K562 (cell line): ENCODE measurements at regions not wholly inside any gene's neighbourhood (a gene's known extent, or its start where the extent isn't known, plus 50 kb on each side); places are given as distances from the start of the nearest gene placed in this dataset.

Source experiments
- ATAC-seq: fragments of 200-7000 bp; cut with Tn5 transposase; 3 replicates; pipeline ENCODE4 v1.9.1; 2020; ENCODE audit warnings: moderate library complexity
- BruUV-seq: library from RNA; stranded (reverse); fragments of 400-500 nt; replicated peaks from 2 replicates; lab custom pipeline; 2021; lab: Mats Ljungman, UMichigan
- CTCF ChIA-PET: fragments of 300-600 bp; formaldehyde crosslinking; extraction: SDS; loops from one replicate; lab custom pipeline; 2021; ENCODE audit warnings: low intra/inter-chr PET ratio; lab: Yijun Ruan, JAX
- POLR2A ChIA-PET: fragments of 300-600, 350-650 bp; sonication (Branson Sonifier 250); formaldehyde crosslinking; extraction: SDS; loops from one replicate; lab custom pipeline; 2021; ENCODE audit warnings: antibody characterized with exemption, inconsistent platforms; lab: Yijun Ruan, JAX
- DNase-seq, 4 experiments: peaks; one replicate each; pipeline versions ENCODE4 v3.0.0 to v3.0.0-alpha.2; 2011 to 2018; ENCODE audit warnings: low spot score in 3 of 4, mixed read lengths in 3 of 4; ENCODE audit errors: extremely low read depth in 1 of 4
- FAIRE-seq: peaks from 2 replicates; lab custom pipeline; 2011; peaks lifted over from hg19 to GRCh38; lab: Jason Lieb, UNC
- H2AFZ ChIP-seq: 2 replicates; pipeline ENCODE4 v1.6.0; 2011; ENCODE audit warnings: low read depth, low read length, control low read depth, inconsistent platforms
- H3K27ac ChIP-seq: fragments of 200-600 bp; 3 replicates; pipeline ENCODE4 v1.8.0; 2011; ENCODE audit warnings: low read depth, mild to moderate bottlenecking, control low read depth, inconsistent platforms, low read length, moderate library complexity, mixed read lengths; ENCODE audit errors: extremely low read depth
- H3K27me3 ChIP-seq, 2 experiments: fragments of 300-600 bp in 1 of 2; 2 replicates in 1 of 2; 3 replicates in 1 of 2; pipeline versions ENCODE4 v1.6.0 to v1.8.0; 2011; ENCODE audit warnings: inconsistent platforms in 2 of 2, low read length in 2 of 2, mild to moderate bottlenecking in 1 of 2, mixed read lengths in 1 of 2, moderate library complexity in 1 of 2; ENCODE audit not compliant: control insufficient read depth in 2 of 2, insufficient read depth in 2 of 2
- H3K36me3 ChIP-seq: fragments of 300-600 bp; 3 replicates; pipeline ENCODE4 v1.8.0; 2011; ENCODE audit warnings: mild to moderate bottlenecking, low read length, inconsistent platforms; ENCODE audit not compliant: control insufficient read depth, insufficient read depth
- H3K4me1 ChIP-seq, 2 experiments: fragments of 200-600 bp in 1 of 2; replicated peaks in 1 of 2; 2 replicates in 1 of 2; 3 replicates in 1 of 2; pipeline versions ENCODE4 v1.5.1 to v1.8.0; 2011; ENCODE audit warnings: inconsistent platforms in 2 of 2, low read length in 2 of 2, mild to moderate bottlenecking in 1 of 2, mixed read lengths in 1 of 2, moderate library complexity in 1 of 2; ENCODE audit not compliant: control insufficient read depth in 2 of 2, insufficient read depth in 2 of 2
- H3K4me2 ChIP-seq: 2 replicates; pipeline ENCODE4 v1.6.1; 2011; ENCODE audit warnings: low read length, control low read depth, inconsistent platforms, mixed read lengths; ENCODE audit not compliant: insufficient read depth
- H3K4me3 ChIP-seq: fragments of 200-600 bp; sonication (generic), shearing (Covaris generic); 2 replicates; pipeline ENCODE4 v1.5.1; 2016; ENCODE audit warnings: control low read depth, inconsistent platforms
- H3K79me2 ChIP-seq: fragments of 200-600 bp; 3 replicates; pipeline ENCODE4 v1.8.0; 2011; ENCODE audit warnings: low read length, inconsistent platforms; ENCODE audit not compliant: control insufficient read depth, insufficient read depth
- H3K9ac ChIP-seq, 2 experiments: 2 replicates each; pipeline versions ENCODE4 v1.6.0 to v1.6.1; 2011; ENCODE audit warnings: low read depth in 2 of 2, low read length in 2 of 2, control low read depth in 1 of 2, inconsistent platforms in 1 of 2, mild to moderate bottlenecking in 1 of 2, mixed read lengths in 1 of 2; ENCODE audit not compliant: insufficient read depth in 1 of 2
- H3K9me1 ChIP-seq: one replicate; pipeline ENCODE4 v1.6.0; 2011; ENCODE audit warnings: inconsistent platforms, mild to moderate bottlenecking, low read length, moderate library complexity; ENCODE audit not compliant: control insufficient read depth, insufficient read depth
- H3K9me3 ChIP-seq: replicated peaks from 2 replicates; pipeline ENCODE4 v1.5.1; 2011; ENCODE audit warnings: low read depth, low read length, inconsistent platforms; ENCODE audit not compliant: control insufficient read depth, insufficient read depth
- H4K20me1 ChIP-seq: replicated peaks from 2 replicates; pipeline ENCODE4 v1.6.1; 2011; ENCODE audit warnings: low read length, inconsistent platforms, mixed read lengths; ENCODE audit not compliant: control insufficient read depth, insufficient read depth
- JUN ChIP-seq, 2 experiments: sonication (generic) in 1 of 2; formaldehyde crosslinking in 1 of 2; IDR thresholded peaks; 2 replicates each; pipeline versions ENCODE4 v1.6.1 to v1.8.0; 2012 to 2022; ENCODE audit warnings: borderline replicate concordance in 2 of 2, mild to moderate bottlenecking in 2 of 2, improper control_type of control experiment in 1 of 2, low read depth in 1 of 2, low read length in 1 of 2, missing genetic modification reagents in 1 of 2
- MBD1 ChIP-seq: fragments of 250-450 bp; sonication (Bioruptor Pico); IDR thresholded peaks from 2 replicates; pipeline ENCODE4 v1.8.0; 2022; ENCODE audit warnings: inconsistent platforms
- WHSC1 ChIP-seq: IDR thresholded peaks from one replicate; pipeline ENCODE4 v1.6.1; 2012; ENCODE audit warnings: low read length, control low read depth, inconsistent platforms
- ZNF143 ChIP-seq: sonication (generic); formaldehyde crosslinking; IDR thresholded peaks from 2 replicates; pipeline ENCODE4 v1.9.0; 2022; ENCODE audit warnings: mild to moderate bottlenecking, missing genetic modification reagents
- WGBS: fragments of 100-300 bp; shearing (Covaris generic); methylation state at CpG from one replicate; pipeline ENCODE4 v1.1.6; 2016; ENCODE audit warnings: low coverage, mixed read lengths; ENCODE audit not compliant: insufficient coverage; ENCODE audit errors: missing lambda C conversion rate; 5-methylcytosine and 5-hydroxymethylcytosine counted together
- in situ Hi-C: fragments of 300-500 bp; cut with MboI; formaldehyde crosslinking; loops from 4 replicates; pipeline ENCODE4 v1.15.0; 2018; ENCODE audit warnings: inconsistent platforms, mixed read lengths
- intact Hi-C: fragments of 100-400 bp; cut with micrococcal nuclease; formaldehyde crosslinking; loops from 2 replicates; pipeline ENCODE4 v1.14.2; 2022

- BruUV-seq = no TSS peak
- ATAC-seq = no peak
These were observed 573.3 kb downstream of the PKHD1 start for GRCh38 chr6:51513891-51514747.

More at GRCh38 chr6:51513891-51514747, 573.3 kb downstream of the PKHD1 start:
- no peaks in the 10 kb centered on the region for H3K9me1 ChIP-seq
- no peak overlapping the region for H3K9ac ChIP-seq
- H3K27me3 ChIP-seq = no peaks in the 10 kb centered on the region
- intact Hi-C loops = no loop called here
- H2AFZ ChIP-seq = no peak overlapping the region
- TF ChIP-seq MBD1 (CRISPR knock-in tag) (no peak), ZNF143 (CRISPR knock-in tag) (no peak), WHSC1 (no peak), JUN (IDR thresholded peaks at IDR 0.05; ENCODE audit: borderline replicate concordance, low read depth, low read length) (no peak), JUN (CRISPR knock-in tag; IDR thresholded peaks at IDR 0.05; ENCODE audit: borderline replicate concordance) (no peak)
- no peaks in the 10 kb centered on the region for H4K20me1 ChIP-seq
- H3K27ac ChIP-seq = no peak overlapping the region
- no peak overlapping the region for H3K4me2 ChIP-seq
- no peak overlapping the region for H3K4me3 ChIP-seq
- in situ Hi-C loops = no loop called here
- H3K4me1 ChIP-seq = no peaks in the 10 kb centered on the region
- 2% methylated on average over 13 of the region's 13 CpGs for WGBS
- ChIA-PET CTCF (no interaction called here), POLR2A (no interaction called here)
- no peaks in the 10 kb centered on the region for H3K79me2 ChIP-seq
- no peak for FAIRE-seq
- DNase-seq = no peak
- H3K36me3 ChIP-seq = no peaks in the 10 kb centered on the region
- H3K9me3 ChIP-seq = no peaks in the 10 kb centered on the region
